WTC11 (cell line): ENCODE measurements at regions not wholly inside any gene's neighbourhood (a gene's known extent, or its start where the extent isn't known, plus 50 kb on each side); places are given as distances from the start of the nearest gene placed in this dataset.

ENCODE experiments used
- ATAC-seq: fragments of 200-7000 bp; cut with Tn5 transposase; 2 replicates; pipeline ENCODE4 v1.10.0; 2021; ENCODE audit warnings: mild to moderate bottlenecking, moderate library complexity
- CTCF ChIA-PET: fragments of 300-600 bp; sonication (Branson Sonifier 250); formaldehyde crosslinking; loops from one replicate; lab custom pipeline; 2021; ENCODE audit warnings: antibody characterized with exemption; lab: Charles Lee
- POLR2A ChIA-PET: fragments of 350-600 bp; sonication (Branson Sonifier 250); formaldehyde crosslinking; loops from one replicate; lab custom pipeline; 2021; ENCODE audit warnings: antibody characterized with exemption; lab: Charles Lee
- DNase-seq: peaks from one replicate; pipeline ENCODE4 v3.0.0; 2021; ENCODE audit warnings: low spot score
- H3K27ac Mint-ChIP-seq: 2 replicates; pipeline ENCODE4 v1.8.0; 2021; ENCODE audit warnings: mixed read lengths
- H3K27me3 Mint-ChIP-seq: 2 replicates; pipeline ENCODE4 v1.8.0; 2021; ENCODE audit warnings: low read depth, mild to moderate bottlenecking, moderate library complexity, mixed read lengths
- H3K36me3 Mint-ChIP-seq: 2 replicates; pipeline ENCODE4 v1.8.0; 2021; ENCODE audit warnings: mixed read lengths
- H3K4me1 Mint-ChIP-seq: 2 replicates; pipeline ENCODE4 v1.8.0; 2022; ENCODE audit warnings: mixed read lengths
- H3K4me3 Mint-ChIP-seq: 2 replicates; pipeline ENCODE4 v1.8.0; 2021; ENCODE audit warnings: mild to moderate bottlenecking, moderate library complexity, mixed read lengths
- H3K9me3 Mint-ChIP-seq: 2 replicates; pipeline ENCODE4 v1.8.0; 2021; ENCODE audit warnings: mixed read lengths
- ATF1 ChIP-seq: sonication (generic); formaldehyde crosslinking; IDR thresholded peaks from 2 replicates; pipeline ENCODE4 v1.8.1; 2023; ENCODE audit warnings: mild to moderate bottlenecking, moderate library complexity, missing genetic modification reagents
- CREB1 ChIP-seq: sonication (generic); formaldehyde crosslinking; IDR thresholded peaks from 2 replicates; pipeline ENCODE4 v1.8.0; 2023; ENCODE audit warnings: mild to moderate bottlenecking, missing genetic modification reagents
- CREM ChIP-seq: sonication (generic); formaldehyde crosslinking; IDR thresholded peaks from 2 replicates; pipeline ENCODE4 v1.8.1; 2022; ENCODE audit warnings: mild to moderate bottlenecking, missing genetic modification reagents, moderate library complexity
- GTF2I ChIP-seq: fragments of 250-450 bp; sonication (Bioruptor Pico); conservative IDR thresholded peaks from 2 replicates; pipeline ENCODE4 v1.4.0; 2021; ENCODE audit warnings: mild to moderate bottlenecking
- IRF2 ChIP-seq: sonication (generic); formaldehyde crosslinking; IDR thresholded peaks from 2 replicates; pipeline ENCODE4 v1.8.0; 2022; ENCODE audit warnings: low read depth, missing genetic modification reagents, borderline replicate concordance
- MYBL2 ChIP-seq: sonication (generic); formaldehyde crosslinking; IDR thresholded peaks from 2 replicates; pipeline ENCODE4 v1.8.1; 2023; ENCODE audit warnings: mild to moderate bottlenecking, moderate library complexity, missing genetic modification reagents
- NFATC4 ChIP-seq: fragments of 250-450 bp; sonication (Bioruptor Pico); IDR thresholded peaks from 2 replicates; pipeline ENCODE4 v1.9.0; 2021; ENCODE audit warnings: mild to moderate bottlenecking
- RORB ChIP-seq: fragments of 250-450 bp; sonication (Bioruptor Pico); IDR thresholded peaks from 2 replicates; pipeline ENCODE4 v1.9.0; 2021; ENCODE audit warnings: mild to moderate bottlenecking
- SP1 ChIP-seq: sonication (generic); formaldehyde crosslinking; conservative IDR thresholded peaks from 2 replicates; pipeline ENCODE4 v1.8.1; 2022; ENCODE audit warnings: missing genetic modification reagents
- TCF7 ChIP-seq: sonication (generic); formaldehyde crosslinking; IDR thresholded peaks from 2 replicates; pipeline ENCODE4 v1.8.0; 2022; ENCODE audit warnings: mild to moderate bottlenecking, low read depth, missing genetic modification reagents, moderate library complexity
- ZBTB21 ChIP-seq: sonication (generic); formaldehyde crosslinking; IDR thresholded peaks from 2 replicates; pipeline ENCODE4 v1.8.1; 2023; ENCODE audit warnings: mild to moderate bottlenecking, missing genetic modification reagents, borderline replicate concordance
- ZNF263 ChIP-seq: sonication (generic); formaldehyde crosslinking; IDR thresholded peaks from 2 replicates; pipeline ENCODE4 v1.8.1; 2022; ENCODE audit warnings: low read depth, mild to moderate bottlenecking, moderate library complexity, missing genetic modification reagents
- ZNF396 ChIP-seq: fragments of 250-450 bp; sonication (Bioruptor Pico); IDR thresholded peaks from 2 replicates; pipeline ENCODE4 v1.8.0; 2021; ENCODE audit warnings: mild to moderate bottlenecking, moderate library complexity, borderline replicate concordance
- ZNF423 ChIP-seq: fragments of 250-450 bp; sonication (Bioruptor Pico); IDR thresholded peaks from 2 replicates; pipeline ENCODE4 v2.1.2; 2022; ENCODE audit warnings: mild to moderate bottlenecking, moderate library complexity
- TF ChIP-seq, protein P1 (sequence below): sonication (generic); formaldehyde crosslinking; IDR thresholded peaks from 2 replicates; pipeline ENCODE4 v1.8.1; 2022; ENCODE audit warnings: mild to moderate bottlenecking, moderate library complexity, missing genetic modification reagents
- TF ChIP-seq, protein P2 (sequence below): sonication (generic); formaldehyde crosslinking; IDR thresholded peaks from 2 replicates; pipeline ENCODE4 v1.8.0; 2022; ENCODE audit warnings: mild to moderate bottlenecking, missing genetic modification reagents
- TF ChIP-seq, protein P3 (sequence below): sonication (generic); formaldehyde crosslinking; IDR thresholded peaks from 2 replicates; pipeline ENCODE4 v1.8.0; 2023; ENCODE audit warnings: mild to moderate bottlenecking, missing genetic modification reagents
- TF ChIP-seq, protein P4 (sequence below): fragments of 250-450 bp; sonication (Bioruptor Pico); IDR thresholded peaks from 2 replicates; pipeline ENCODE4 v1.9.0; 2021; ENCODE audit warnings: mild to moderate bottlenecking
- TF ChIP-seq, protein P5 (sequence below): sonication (generic); formaldehyde crosslinking; IDR thresholded peaks from 2 replicates; pipeline ENCODE4 v1.8.1; 2023; ENCODE audit warnings: mild to moderate bottlenecking, missing genetic modification reagents, moderate library complexity
- TF ChIP-seq, protein P6 (sequence below): sonication (generic); formaldehyde crosslinking; IDR thresholded peaks from 2 replicates; pipeline ENCODE4 v1.8.1; 2023; ENCODE audit warnings: mild to moderate bottlenecking, missing genetic modification reagents

DNA sequence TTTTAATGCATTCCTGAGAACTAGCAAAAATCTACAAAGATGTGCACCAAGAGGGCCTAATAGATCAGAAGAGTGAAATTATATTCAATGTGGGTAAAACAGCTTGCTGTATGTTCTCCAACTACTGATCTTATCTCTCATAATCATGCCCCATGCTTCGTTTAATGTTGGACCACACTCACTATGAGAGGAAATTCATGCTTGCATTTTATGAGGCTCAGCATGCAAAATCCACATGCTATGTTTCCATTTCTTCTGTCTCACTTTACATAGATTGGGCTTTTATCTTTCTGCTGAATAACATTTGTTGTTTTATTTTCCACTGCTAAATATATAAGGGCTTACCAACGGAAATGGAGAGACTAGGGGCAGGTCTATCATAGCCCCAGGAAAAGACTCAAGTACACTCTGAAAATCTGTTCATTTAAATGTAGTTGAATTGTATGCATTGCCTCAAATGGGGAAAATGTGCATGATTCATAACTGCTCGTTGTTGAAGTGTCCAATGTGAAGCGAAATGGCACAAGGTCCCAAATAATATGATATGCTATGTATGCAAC lies 474.2 kb downstream of the EFNA5 start:
- H3K27ac Mint-ChIP-seq, result no peak overlapping the region
- POLR2A ChIA-PET, result no interaction called here
- H3K4me3 Mint-ChIP-seq, result no peak overlapping the region
- ATAC-seq, result no peak
- no peaks in the 10 kb centered on the region for H3K9me3 Mint-ChIP-seq
- H3K27me3 Mint-ChIP-seq, result no peaks in the 10 kb centered on the region
- peaks cover 11% of the 10 kb centered on the region for H3K4me1 Mint-ChIP-seq
- DNase-seq, result no peak
- TF ChIP-seq ZNF423 (CRISPR knock-in tag) (no peak), CREM (CRISPR knock-in tag) (no peak)
- CTCF ChIA-PET, result no interaction called here
- H3K36me3 Mint-ChIP-seq, result no peaks in the 10 kb centered on the region

DNA sequence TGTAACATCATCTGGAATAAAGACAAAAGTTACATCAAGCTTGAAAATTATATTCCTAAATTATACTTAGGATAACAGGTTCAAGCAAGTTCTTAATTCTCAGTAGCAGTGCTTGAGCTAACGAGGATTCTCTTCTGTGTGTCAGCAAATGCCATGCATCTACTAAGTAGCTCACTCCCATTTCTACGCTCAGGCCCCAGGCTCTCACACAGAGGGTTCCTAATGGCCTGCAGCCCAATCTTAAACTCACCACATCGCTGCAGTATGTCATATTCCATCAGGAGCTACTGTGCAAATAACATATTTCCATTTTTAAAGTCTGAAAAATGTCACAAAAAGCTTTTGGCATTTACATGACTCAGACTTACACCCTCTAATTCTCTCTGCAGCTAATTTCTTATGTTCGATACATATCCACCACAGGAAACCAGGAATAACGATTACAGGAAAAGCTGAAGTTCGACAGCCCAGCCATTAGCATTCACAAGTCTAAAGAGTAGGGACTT lies 474.8 kb downstream of the EFNA5 start:
- DNase-seq, result no peak
- Mint-ChIP-seq H3K27ac (no peak overlapping the region), H3K36me3 (no peaks in the 10 kb centered on the region), H3K4me1 (peaks cover 11% of the 10 kb centered on the region), H3K9me3 (no peaks in the 10 kb centered on the region), H3K27me3 (no peaks in the 10 kb centered on the region), H3K4me3 (no peak overlapping the region)
- ChIA-PET POLR2A (no interaction called here), CTCF (no interaction called here)
- TF ChIP-seq CREB1 (CRISPR knock-in tag), result no peak
- TF ChIP-seq, protein P1, sequence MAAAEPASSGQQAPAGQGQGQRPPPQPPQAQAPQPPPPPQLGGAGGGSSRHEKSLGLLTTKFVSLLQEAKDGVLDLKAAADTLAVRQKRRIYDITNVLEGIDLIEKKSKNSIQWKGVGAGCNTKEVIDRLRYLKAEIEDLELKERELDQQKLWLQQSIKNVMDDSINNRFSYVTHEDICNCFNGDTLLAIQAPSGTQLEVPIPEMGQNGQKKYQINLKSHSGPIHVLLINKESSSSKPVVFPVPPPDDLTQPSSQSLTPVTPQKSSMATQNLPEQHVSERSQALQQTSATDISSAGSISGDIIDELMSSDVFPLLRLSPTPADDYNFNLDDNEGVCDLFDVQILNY (CRISPR knock-in tag), result no peak
- TF ChIP-seq, protein P2, sequence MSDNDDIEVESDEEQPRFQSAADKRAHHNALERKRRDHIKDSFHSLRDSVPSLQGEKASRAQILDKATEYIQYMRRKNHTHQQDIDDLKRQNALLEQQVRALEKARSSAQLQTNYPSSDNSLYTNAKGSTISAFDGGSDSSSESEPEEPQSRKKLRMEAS, result no peak
- TF ChIP-seq GTF2I (CRISPR knock-in tag), result no peak
- TF ChIP-seq, protein P3, sequence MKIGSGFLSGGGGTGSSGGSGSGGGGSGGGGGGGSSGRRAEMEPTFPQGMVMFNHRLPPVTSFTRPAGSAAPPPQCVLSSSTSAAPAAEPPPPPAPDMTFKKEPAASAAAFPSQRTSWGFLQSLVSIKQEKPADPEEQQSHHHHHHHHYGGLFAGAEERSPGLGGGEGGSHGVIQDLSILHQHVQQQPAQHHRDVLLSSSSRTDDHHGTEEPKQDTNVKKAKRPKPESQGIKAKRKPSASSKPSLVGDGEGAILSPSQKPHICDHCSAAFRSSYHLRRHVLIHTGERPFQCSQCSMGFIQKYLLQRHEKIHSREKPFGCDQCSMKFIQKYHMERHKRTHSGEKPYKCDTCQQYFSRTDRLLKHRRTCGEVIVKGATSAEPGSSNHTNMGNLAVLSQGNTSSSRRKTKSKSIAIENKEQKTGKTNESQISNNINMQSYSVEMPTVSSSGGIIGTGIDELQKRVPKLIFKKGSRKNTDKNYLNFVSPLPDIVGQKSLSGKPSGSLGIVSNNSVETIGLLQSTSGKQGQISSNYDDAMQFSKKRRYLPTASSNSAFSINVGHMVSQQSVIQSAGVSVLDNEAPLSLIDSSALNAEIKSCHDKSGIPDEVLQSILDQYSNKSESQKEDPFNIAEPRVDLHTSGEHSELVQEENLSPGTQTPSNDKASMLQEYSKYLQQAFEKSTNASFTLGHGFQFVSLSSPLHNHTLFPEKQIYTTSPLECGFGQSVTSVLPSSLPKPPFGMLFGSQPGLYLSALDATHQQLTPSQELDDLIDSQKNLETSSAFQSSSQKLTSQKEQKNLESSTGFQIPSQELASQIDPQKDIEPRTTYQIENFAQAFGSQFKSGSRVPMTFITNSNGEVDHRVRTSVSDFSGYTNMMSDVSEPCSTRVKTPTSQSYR (CRISPR knock-in tag), result no peak
- TF ChIP-seq, protein P4, sequence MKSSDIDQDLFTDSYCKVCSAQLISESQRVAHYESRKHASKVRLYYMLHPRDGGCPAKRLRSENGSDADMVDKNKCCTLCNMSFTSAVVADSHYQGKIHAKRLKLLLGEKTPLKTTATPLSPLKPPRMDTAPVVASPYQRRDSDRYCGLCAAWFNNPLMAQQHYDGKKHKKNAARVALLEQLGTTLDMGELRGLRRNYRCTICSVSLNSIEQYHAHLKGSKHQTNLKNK (CRISPR knock-in tag), result no peak
- no peak for TF ChIP-seq IRF2
- TF ChIP-seq SP1 (CRISPR knock-in tag), result no peak
- no peak for TF ChIP-seq MYBL2 (CRISPR knock-in tag)
- no peak for TF ChIP-seq NFATC4 (CRISPR knock-in tag)
- no peak for TF ChIP-seq ATF1 (CRISPR knock-in tag)
- TF ChIP-seq TCF7, result no peak
- TF ChIP-seq RORB (CRISPR knock-in tag), result no peak
- TF ChIP-seq ZNF396 (CRISPR knock-in tag), result no peak
- TF ChIP-seq, protein P5, sequence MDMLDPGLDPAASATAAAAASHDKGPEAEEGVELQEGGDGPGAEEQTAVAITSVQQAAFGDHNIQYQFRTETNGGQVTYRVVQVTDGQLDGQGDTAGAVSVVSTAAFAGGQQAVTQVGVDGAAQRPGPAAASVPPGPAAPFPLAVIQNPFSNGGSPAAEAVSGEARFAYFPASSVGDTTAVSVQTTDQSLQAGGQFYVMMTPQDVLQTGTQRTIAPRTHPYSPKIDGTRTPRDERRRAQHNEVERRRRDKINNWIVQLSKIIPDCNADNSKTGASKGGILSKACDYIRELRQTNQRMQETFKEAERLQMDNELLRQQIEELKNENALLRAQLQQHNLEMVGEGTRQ (CRISPR knock-in tag), result no peak
- no peak for TF ChIP-seq ZNF263
- no peak for TF ChIP-seq ZBTB21 (CRISPR knock-in tag)
- TF ChIP-seq, protein P6, sequence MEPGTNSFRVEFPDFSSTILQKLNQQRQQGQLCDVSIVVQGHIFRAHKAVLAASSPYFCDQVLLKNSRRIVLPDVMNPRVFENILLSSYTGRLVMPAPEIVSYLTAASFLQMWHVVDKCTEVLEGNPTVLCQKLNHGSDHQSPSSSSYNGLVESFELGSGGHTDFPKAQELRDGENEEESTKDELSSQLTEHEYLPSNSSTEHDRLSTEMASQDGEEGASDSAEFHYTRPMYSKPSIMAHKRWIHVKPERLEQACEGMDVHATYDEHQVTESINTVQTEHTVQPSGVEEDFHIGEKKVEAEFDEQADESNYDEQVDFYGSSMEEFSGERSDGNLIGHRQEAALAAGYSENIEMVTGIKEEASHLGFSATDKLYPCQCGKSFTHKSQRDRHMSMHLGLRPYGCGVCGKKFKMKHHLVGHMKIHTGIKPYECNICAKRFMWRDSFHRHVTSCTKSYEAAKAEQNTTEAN (CRISPR knock-in tag), result no peak
- ATAC-seq, result no peak
